Endothelial cell of umbilical vein (primary cell): ENCODE measurements at regions not wholly inside any gene's neighbourhood (a gene's known extent, or its start where the extent isn't known, plus 50 kb on each side); places are given as distances from the start of the nearest gene placed in this dataset.

Source experiments
- BruUV-seq: library from RNA; stranded (reverse); fragments of 400-500 nt; replicated peaks from 2 replicates; lab custom pipeline; 2021; lab: Mats Ljungman, UMichigan
- CTCF ChIA-PET: fragments of 300-600, 350-600 bp; sonication (Branson Sonifier 250); formaldehyde crosslinking; loops from one replicate; lab custom pipeline; 2021; ENCODE audit warnings: antibody characterized with exemption, inconsistent platforms; lab: Charles Lee
- POLR2A ChIA-PET: fragments of 300-600, 350-600 bp; sonication (Branson Sonifier 250); formaldehyde crosslinking; loops from one replicate; lab custom pipeline; 2021; ENCODE audit warnings: antibody characterized with exemption, inconsistent platforms; lab: Charles Lee
- DNase-seq: peaks from one replicate; pipeline ENCODE4 v3.0.0-alpha.2; 2011; ENCODE audit warnings: low read depth, low spot score
- FAIRE-seq: peaks from 2 replicates; lab custom pipeline; 2011; peaks lifted over from hg19 to GRCh38; lab: Jason Lieb, UNC
- H2AFZ ChIP-seq: 2 replicates; pipeline ENCODE4 v1.6.0; 2012; ENCODE audit warnings: low read depth, low read length, control low read depth, inconsistent platforms
- H3K27ac ChIP-seq: 2 replicates; pipeline ENCODE4 v1.5.1; 2011; ENCODE audit warnings: low read depth, mild to moderate bottlenecking, control low read depth, low read length, moderate library complexity; ENCODE audit not compliant: insufficient read depth
- H3K27me3 ChIP-seq, 2 experiments: 2 replicates each; pipeline versions ENCODE4 v1.6.0 to v1.6.1; 2011; ENCODE audit warnings: low read length in 2 of 2, mixed read lengths in 1 of 2; ENCODE audit not compliant: control insufficient read depth in 2 of 2, insufficient read depth in 2 of 2
- H3K36me3 ChIP-seq, 2 experiments: 2 replicates in 1 of 2; 3 replicates in 1 of 2; pipeline ENCODE4 v1.5.1; 2011; ENCODE audit warnings: low read length in 2 of 2, mild to moderate bottlenecking in 1 of 2, moderate library complexity in 1 of 2; ENCODE audit not compliant: control insufficient read depth in 2 of 2, insufficient read depth in 2 of 2; ENCODE audit errors: extremely low read depth in 1 of 2
- H3K4me1 ChIP-seq: 3 replicates; pipeline ENCODE4 v1.5.1; 2011; ENCODE audit warnings: mild to moderate bottlenecking, low read length; ENCODE audit not compliant: control insufficient read depth, insufficient read depth; ENCODE audit errors: extremely low read depth
- H3K4me2 ChIP-seq: 2 replicates; pipeline ENCODE4 v1.6.1; 2011; ENCODE audit warnings: low read length, control low read depth, mixed read lengths; ENCODE audit not compliant: insufficient read depth
- H3K4me3 ChIP-seq, 3 experiments: fragments of 200-600 bp in 1 of 3; sonication (generic), shearing (Covaris generic) in 1 of 3; replicated peaks in 1 of 3; 2 replicates each; pipeline ENCODE4 v1.5.1; 2011 to 2016; ENCODE audit warnings: control low read depth in 3 of 3, low read length in 3 of 3, mild to moderate bottlenecking in 2 of 3, inconsistent platforms in 1 of 3, low read depth in 1 of 3, moderate library complexity in 1 of 3; ENCODE audit not compliant: insufficient read depth in 1 of 3
- H3K79me2 ChIP-seq: 2 replicates; pipeline ENCODE4 v1.6.0; 2012; ENCODE audit warnings: low read length, inconsistent platforms; ENCODE audit not compliant: control insufficient read depth, insufficient read depth
- H3K9ac ChIP-seq: replicated peaks from 2 replicates; pipeline ENCODE3; 2011; ENCODE audit warnings: low read length, control low read depth; ENCODE audit not compliant: insufficient read depth; ENCODE audit errors: extremely low read depth
- H3K9me1 ChIP-seq: replicated peaks from 3 replicates; pipeline ENCODE4 v1.6.0; 2011; ENCODE audit warnings: mild to moderate bottlenecking, low read length; ENCODE audit not compliant: control insufficient read depth, insufficient read depth; ENCODE audit errors: extremely low read depth
- H3K9me3 ChIP-seq: replicated peaks from 2 replicates; pipeline ENCODE4 v1.5.1; 2012; ENCODE audit warnings: low read length, inconsistent platforms; ENCODE audit not compliant: control insufficient read depth, insufficient read depth
- H4K20me1 ChIP-seq: replicated peaks from 2 replicates; pipeline ENCODE3; 2011; ENCODE audit warnings: mild to moderate bottlenecking, low read length; ENCODE audit not compliant: control insufficient read depth, insufficient read depth; ENCODE audit errors: extremely low read depth
- CTCF ChIP-seq, 2 donors: IDR thresholded peaks; 1 replicate in 1 of 2; 2 replicates in 1 of 2; pipeline ENCODE4 v1.5.1; 2011; ENCODE audit warnings: low read length in 2 of 2, mild to moderate bottlenecking in 2 of 2, moderate library complexity in 2 of 2, control low read depth in 1 of 2, inconsistent platforms in 1 of 2, low read depth in 1 of 2; ENCODE audit not compliant: insufficient read depth in 1 of 2; ENCODE audit errors: extremely low read depth in 1 of 2
- EZH2 ChIP-seq: IDR thresholded peaks from 2 replicates; pipeline ENCODE4 v1.6.1; 2012; ENCODE audit warnings: borderline replicate concordance, low read depth, mild to moderate bottlenecking, moderate library complexity, low read length, inconsistent platforms; ENCODE audit not compliant: severe bottlenecking
- FOS ChIP-seq: IDR thresholded peaks from 2 replicates; pipeline ENCODE4 v1.6.1; 2011; ENCODE audit warnings: mild to moderate bottlenecking, low read length, moderate library complexity, borderline replicate concordance; ENCODE audit not compliant: insufficient read depth
- GATA2 ChIP-seq: IDR thresholded peaks from 2 replicates; pipeline ENCODE4 v1.7.0; 2011; ENCODE audit warnings: low read depth, mild to moderate bottlenecking, moderate library complexity, mixed read lengths, low read length; ENCODE audit not compliant: insufficient read length, insufficient read depth
- JUN ChIP-seq: IDR thresholded peaks from 2 replicates; pipeline ENCODE4 v1.6.1; 2011; ENCODE audit warnings: borderline replicate concordance, low read depth; ENCODE audit not compliant: insufficient read length, insufficient read depth
- MAX ChIP-seq: IDR thresholded peaks from 2 replicates; pipeline ENCODE4 v1.6.1; 2011; ENCODE audit not compliant: insufficient read depth, insufficient read length
- MYC ChIP-seq: IDR thresholded peaks from one replicate; pipeline ENCODE4 v1.6.1; 2011; ENCODE audit warnings: mild to moderate bottlenecking, low read depth, low read length
- POLR2A ChIP-seq: IDR thresholded peaks from 2 replicates; pipeline ENCODE4 v1.6.1; 2012; ENCODE audit warnings: low read depth, mild to moderate bottlenecking, control low read depth, low read length
- POLR2AphosphoS5 ChIP-seq: IDR thresholded peaks from 2 replicates; pipeline ENCODE4 v1.6.1; 2012; ENCODE audit warnings: low read depth, mild to moderate bottlenecking, control low read depth, low read length, moderate library complexity; ENCODE audit not compliant: insufficient read depth
- dilution Hi-C: fragments of 300-500 bp; cut with MboI; formaldehyde crosslinking; loops from one replicate; pipeline ENCODE4 v1.15.0; 2019; ENCODE audit warnings: low sequenced_read_pairs; ENCODE audit not compliant: extremely low pct_ligation_motif_present
- intact Hi-C: fragments of 100-400 bp; cut with micrococcal nuclease; formaldehyde crosslinking; loops from one replicate; pipeline ENCODE4 v1.10.0; 2022

- Histone ChIP-seq H3K36me3 (no peaks in the 10 kb centered on the region), H3K27me3 (no peaks in the 10 kb centered on the region), H2AFZ (no peak overlapping the region), H3K4me2 (no peak overlapping the region), H3K79me2 (no peaks in the 10 kb centered on the region), H3K27ac (no peak overlapping the region), H3K4me3 (no peak overlapping the region), H4K20me1 (no peaks in the 10 kb centered on the region), H3K4me1 (no peaks in the 10 kb centered on the region), H3K9ac (no peak overlapping the region), H3K9me3 (no peaks in the 10 kb centered on the region), H3K9me1 (no peaks in the 10 kb centered on the region)
- ChIA-PET POLR2A (no interaction called here), CTCF (no interaction called here)
- BruUV-seq = no TSS peak
- DNase-seq (no peak), FAIRE-seq (no peak)
- TF ChIP-seq JUN (no peak), MAX (no peak), GATA2 (no peak), POLR2AphosphoS5 (no peak), CTCF (IDR thresholded peaks at IDR 0.05; ENCODE audit: extremely low read depth in 1 of 2, insufficient read depth in 1 of 2, low read depth in 1 of 2, low read length in 2 of 2) (no peak), POLR2A (no peak), EZH2 (no peak), MYC (no peak), FOS (no peak)
- dilution Hi-C loops (no loop called here), intact Hi-C loops (no loop called here)
Measured at GRCh38 chr18:24710474-24710873, 250.0 kb downstream of the HRH4 start.
